ENCODE measurements at regions not wholly inside any gene's neighbourhood (a gene's known extent, or its start where the extent isn't known, plus 50 kb on each side); places are given as distances from the start of the nearest gene placed in this dataset.
"Not testable (repeated sequence)": the region's sequence is repeated elsewhere in the genome, so short reads cannot be mapped to it uniquely, and the experiment has no call there.

DNA sequence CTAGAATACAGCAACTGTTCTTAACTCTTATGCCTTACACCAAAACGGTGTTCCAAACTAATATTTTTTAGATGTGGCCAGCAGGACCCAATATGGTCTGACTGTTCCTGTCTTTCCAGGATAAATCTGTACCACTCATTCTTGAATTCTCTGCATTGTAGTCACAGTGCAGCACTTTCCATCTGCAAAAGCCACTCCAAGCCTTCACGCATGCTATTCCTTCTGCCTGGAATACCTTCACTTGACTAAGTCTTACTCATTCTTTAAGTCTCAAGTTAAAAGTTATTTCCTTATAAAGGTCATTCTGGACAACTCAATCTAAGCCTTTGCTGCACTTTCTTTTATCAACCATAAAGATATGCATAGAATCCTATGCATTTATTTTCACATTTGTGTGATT, 1194.5 kb downstream of the PLA2G4A start:
- TF ChIP-seq EZH2phosphoT487 (IDR thresholded peaks at IDR 0.05; ENCODE audit: low read length), result no peak
- TF ChIP-seq EZH2 (optimal IDR thresholded peaks at IDR 0.05; ENCODE audit: low read depth, low read length), result no peak
- TF ChIP-seq, protein P1, sequence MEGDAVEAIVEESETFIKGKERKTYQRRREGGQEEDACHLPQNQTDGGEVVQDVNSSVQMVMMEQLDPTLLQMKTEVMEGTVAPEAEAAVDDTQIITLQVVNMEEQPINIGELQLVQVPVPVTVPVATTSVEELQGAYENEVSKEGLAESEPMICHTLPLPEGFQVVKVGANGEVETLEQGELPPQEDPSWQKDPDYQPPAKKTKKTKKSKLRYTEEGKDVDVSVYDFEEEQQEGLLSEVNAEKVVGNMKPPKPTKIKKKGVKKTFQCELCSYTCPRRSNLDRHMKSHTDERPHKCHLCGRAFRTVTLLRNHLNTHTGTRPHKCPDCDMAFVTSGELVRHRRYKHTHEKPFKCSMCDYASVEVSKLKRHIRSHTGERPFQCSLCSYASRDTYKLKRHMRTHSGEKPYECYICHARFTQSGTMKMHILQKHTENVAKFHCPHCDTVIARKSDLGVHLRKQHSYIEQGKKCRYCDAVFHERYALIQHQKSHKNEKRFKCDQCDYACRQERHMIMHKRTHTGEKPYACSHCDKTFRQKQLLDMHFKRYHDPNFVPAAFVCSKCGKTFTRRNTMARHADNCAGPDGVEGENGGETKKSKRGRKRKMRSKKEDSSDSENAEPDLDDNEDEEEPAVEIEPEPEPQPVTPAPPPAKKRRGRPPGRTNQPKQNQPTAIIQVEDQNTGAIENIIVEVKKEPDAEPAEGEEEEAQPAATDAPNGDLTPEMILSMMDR (IDR thresholded peaks at IDR 0.05; ENCODE audit: low read length), result no peak
- Histone ChIP-seq H3F3A (ENCODE audit: insufficient read depth, low read length) (no peaks in the 10 kb centered on the region), H3K27me3 (replicated peaks; ENCODE audit: insufficient read depth, low read length) (no peaks in the 10 kb centered on the region), H3K36me3 (replicated peaks; ENCODE audit: insufficient read depth, low read length) (no peaks in the 10 kb centered on the region), H3K9me3 (replicated peaks; ENCODE audit: insufficient read depth, low read length) (no peaks in the 10 kb centered on the region), H4K20me1 (ENCODE audit: insufficient read depth, low read length) (no peaks in the 10 kb centered on the region), H3K79me2 (ENCODE audit: low read length) (no peaks in the 10 kb centered on the region), H3K4me2 (ENCODE audit: low read depth, low read length) (no peak overlapping the region), H3K27ac (ENCODE audit: low read length) (no peak overlapping the region), H3K9me2 (replicated peaks; ENCODE audit: insufficient read depth, low read length) (no peaks in the 10 kb centered on the region), H3K4me3 (ENCODE audit: low read length) (no peak overlapping the region), H3K9ac (ENCODE audit: low read length) (no peak overlapping the region), H2AFZ (ENCODE audit: low read length) (no peak overlapping the region), H3K4me1 (ENCODE audit: low read length) (no peaks in the 10 kb centered on the region)
- DNase-seq, result no peak

DNA sequence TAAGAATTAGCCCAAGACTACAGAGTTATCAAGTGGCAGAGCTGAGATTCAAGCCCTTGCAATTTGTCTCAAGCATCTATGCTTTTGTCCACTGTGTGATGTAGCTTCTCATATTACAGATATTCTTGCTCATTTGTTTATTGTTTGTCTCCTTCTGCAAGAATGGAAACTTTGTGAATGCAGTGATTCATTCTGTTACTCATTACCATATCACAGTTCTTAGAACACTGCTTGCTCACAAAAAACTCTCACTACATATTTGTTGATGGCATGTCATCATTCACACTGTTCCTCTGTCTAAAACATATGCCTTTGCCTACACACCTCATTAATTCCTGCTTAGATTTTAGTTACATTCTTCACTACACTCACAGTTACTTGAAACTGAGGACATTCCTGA, 1198.9 kb downstream of the PLA2G4A start:
- no peak overlapping the region for H2AFZ ChIP-seq (ENCODE audit: low read length)
- H3K27me3 ChIP-seq (replicated peaks; ENCODE audit: insufficient read depth, low read length), result no peaks in the 10 kb centered on the region
- no peak for DNase-seq
- H3K27ac ChIP-seq (ENCODE audit: low read length), result no peak overlapping the region
- H3K36me3 ChIP-seq (replicated peaks; ENCODE audit: insufficient read depth, low read length), result no peaks in the 10 kb centered on the region
- no peaks in the 10 kb centered on the region for H3K79me2 ChIP-seq (ENCODE audit: low read length)
- H3K9me3 ChIP-seq (replicated peaks; ENCODE audit: insufficient read depth, low read length), result no peaks in the 10 kb centered on the region
- H3K9me2 ChIP-seq (replicated peaks; ENCODE audit: insufficient read depth, low read length), result no peaks in the 10 kb centered on the region
- no peak overlapping the region for H3K9ac ChIP-seq (ENCODE audit: low read length)
- TF ChIP-seq EZH2 (optimal IDR thresholded peaks at IDR 0.05; ENCODE audit: low read depth, low read length) (no peak), EZH2phosphoT487 (IDR thresholded peaks at IDR 0.05; ENCODE audit: low read length) (no peak)
- TF ChIP-seq, protein P1 (IDR thresholded peaks at IDR 0.05; ENCODE audit: low read length), result no peak
- no peak overlapping the region for H3K4me3 ChIP-seq (ENCODE audit: low read length)
- no peaks in the 10 kb centered on the region for H3F3A ChIP-seq (ENCODE audit: insufficient read depth, low read length)
- H3K4me2 ChIP-seq (ENCODE audit: low read depth, low read length), result no peak overlapping the region
- H4K20me1 ChIP-seq (ENCODE audit: insufficient read depth, low read length), result no peaks in the 10 kb centered on the region
- H3K4me1 ChIP-seq (ENCODE audit: low read length), result no peaks in the 10 kb centered on the region

DNA sequence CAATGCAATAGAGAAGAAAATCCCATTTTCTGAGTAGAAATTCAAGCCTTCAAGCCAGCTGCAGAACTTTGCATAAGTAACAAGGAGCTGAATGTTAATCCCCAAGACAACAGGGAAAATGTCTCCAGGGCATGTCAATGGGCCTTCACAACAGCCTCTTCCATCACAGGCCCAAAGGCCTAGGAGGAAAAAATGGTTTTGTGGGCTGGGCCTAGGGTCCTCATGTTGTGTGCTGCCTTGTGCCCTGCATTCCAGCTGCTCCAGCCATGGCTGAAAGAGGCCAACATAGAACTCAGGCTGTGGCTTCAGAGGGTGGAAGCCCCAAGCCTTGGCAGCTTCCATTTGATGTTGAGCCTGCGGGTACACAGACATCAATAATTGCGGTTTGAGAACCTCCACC, 1208.8 kb downstream of the PLA2G4A start:
- H3K36me3 ChIP-seq (replicated peaks; ENCODE audit: insufficient read depth, low read length); H3K27me3 ChIP-seq (replicated peaks; ENCODE audit: insufficient read depth, low read length); H3F3A ChIP-seq (ENCODE audit: insufficient read depth, low read length); H3K4me3 ChIP-seq (ENCODE audit: low read length); H3K9ac ChIP-seq (ENCODE audit: low read length); H3K4me1 ChIP-seq (ENCODE audit: low read length); H2AFZ ChIP-seq (ENCODE audit: low read length); H3K9me3 ChIP-seq (replicated peaks; ENCODE audit: insufficient read depth, low read length); H3K79me2 ChIP-seq (ENCODE audit: low read length); H3K4me2 ChIP-seq (ENCODE audit: low read depth, low read length); DNase-seq; H3K27ac ChIP-seq (ENCODE audit: low read length); H3K9me2 ChIP-seq (replicated peaks; ENCODE audit: insufficient read depth, low read length); H4K20me1 ChIP-seq (ENCODE audit: insufficient read depth, low read length): not testable (repeated sequence)

DNA sequence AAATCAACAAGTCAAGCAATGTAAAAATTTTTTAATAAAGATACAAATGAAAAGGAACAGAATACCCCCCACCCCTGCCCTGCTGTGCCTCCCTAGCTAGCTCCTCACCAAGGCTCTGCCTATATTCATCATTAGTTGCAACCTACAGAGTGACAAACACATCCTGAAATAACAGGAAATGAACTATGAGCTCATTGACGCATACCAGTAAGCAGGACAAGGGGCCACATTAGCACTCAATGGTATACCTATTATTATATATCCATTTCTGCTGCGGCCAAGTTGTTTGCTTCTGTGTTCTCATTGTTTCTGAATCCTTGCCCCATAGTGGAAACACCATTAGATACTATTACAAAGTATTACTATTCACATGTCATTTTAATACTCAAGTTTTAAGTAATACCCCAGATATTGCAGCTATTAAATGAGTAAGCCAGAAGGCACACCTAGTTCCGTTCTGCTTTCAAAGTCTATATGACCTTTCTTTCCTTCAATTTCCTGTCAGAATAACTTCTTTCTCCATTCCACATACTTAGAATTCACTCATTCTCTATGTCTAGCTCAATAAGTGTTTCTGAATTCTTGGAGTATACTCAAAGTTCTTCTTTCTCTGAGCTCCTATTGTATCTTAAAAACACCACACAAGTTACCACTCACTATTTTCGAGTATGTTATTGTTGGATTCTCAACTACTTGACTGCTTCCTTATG, 1214.9 kb downstream of the PLA2G4A start:
- Histone ChIP-seq H3K4me1 (ENCODE audit: low read length) (no peaks in the 10 kb centered on the region), H2AFZ (ENCODE audit: low read length) (no peak overlapping the region), H3F3A (ENCODE audit: insufficient read depth, low read length) (no peaks in the 10 kb centered on the region), H3K27me3 (replicated peaks; ENCODE audit: insufficient read depth, low read length) (no peaks in the 10 kb centered on the region), H3K36me3 (replicated peaks; ENCODE audit: insufficient read depth, low read length) (no peaks in the 10 kb centered on the region), H3K27ac (ENCODE audit: low read length) (no peak overlapping the region), H3K9ac (ENCODE audit: low read length) (no peak overlapping the region), H3K79me2 (ENCODE audit: low read length) (no peaks in the 10 kb centered on the region), H3K9me2 (replicated peaks; ENCODE audit: insufficient read depth, low read length) (no peaks in the 10 kb centered on the region), H4K20me1 (ENCODE audit: insufficient read depth, low read length) (no peaks in the 10 kb centered on the region), H3K4me2 (ENCODE audit: low read depth, low read length) (no peak overlapping the region), H3K4me3 (ENCODE audit: low read length) (no peak overlapping the region), H3K9me3 (replicated peaks; ENCODE audit: insufficient read depth, low read length) (no peaks in the 10 kb centered on the region)
- TF ChIP-seq EZH2 (optimal IDR thresholded peaks at IDR 0.05; ENCODE audit: low read depth, low read length) (no peak), EZH2phosphoT487 (IDR thresholded peaks at IDR 0.05; ENCODE audit: low read length) (no peak)
- TF ChIP-seq, protein P1 (IDR thresholded peaks at IDR 0.05; ENCODE audit: low read length), result no peak
- no peak for DNase-seq

Data from MM.1S (cell line).